ENCODE measurements at regions not wholly inside any gene's neighbourhood (a gene's known extent, or its start where the extent isn't known, plus 50 kb on each side); places are given as distances from the start of the nearest gene placed in this dataset.
A peak's percentile ranks its signal among the peaks of the same experiment; 100 is the strongest.
"Not testable (repeated sequence)": the region's sequence is repeated elsewhere in the genome, so short reads cannot be mapped to it uniquely, and the experiment has no call there.

DNA sequence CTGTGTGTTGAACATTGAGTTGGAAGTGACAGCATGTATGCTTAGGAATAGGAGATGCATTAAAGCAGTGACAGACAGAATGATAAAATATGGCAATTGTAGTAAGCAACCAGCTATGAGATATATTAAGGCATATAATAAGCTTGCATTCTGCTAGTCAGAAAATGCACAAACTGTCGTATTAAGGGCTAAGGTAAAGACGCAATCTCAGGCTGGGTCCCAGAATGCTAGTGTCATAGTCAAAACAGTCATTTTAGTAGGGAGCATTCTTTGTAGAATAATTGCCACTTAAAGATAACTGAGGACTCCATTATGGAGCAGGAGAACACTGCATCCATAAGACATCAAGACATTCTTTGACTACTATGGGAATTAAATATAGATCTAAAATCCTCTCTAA is 1369.7 kb upstream of the C9orf72 start:
- Mint-ChIP-seq H3K27ac (no peak overlapping the region), H3K4me3 (no peak overlapping the region), H3K27me3 (no peaks in the 10 kb centered on the region), H3K4me1 (no peaks in the 10 kb centered on the region), H3K9me3 (peaks cover 0 to 7% of the 10 kb centered on the region in 2 donors)
- DNase-seq = no peak
- ATAC-seq = no peak

- Mint-ChIP-seq H3K4me3 (no peak overlapping the region), H3K27me3 (no peaks in the 10 kb centered on the region), H3K4me1 (no peaks in the 10 kb centered on the region), H3K27ac (no peak overlapping the region), H3K9me3 (peaks cover 15 to 16% of the 10 kb centered on the region in 2 donors)
- DNase-seq (no peak), ATAC-seq (no peak)
Observed at GRCh38 chr9:28946648-28947047, 1373.4 kb upstream of the C9orf72 start.

DNA sequence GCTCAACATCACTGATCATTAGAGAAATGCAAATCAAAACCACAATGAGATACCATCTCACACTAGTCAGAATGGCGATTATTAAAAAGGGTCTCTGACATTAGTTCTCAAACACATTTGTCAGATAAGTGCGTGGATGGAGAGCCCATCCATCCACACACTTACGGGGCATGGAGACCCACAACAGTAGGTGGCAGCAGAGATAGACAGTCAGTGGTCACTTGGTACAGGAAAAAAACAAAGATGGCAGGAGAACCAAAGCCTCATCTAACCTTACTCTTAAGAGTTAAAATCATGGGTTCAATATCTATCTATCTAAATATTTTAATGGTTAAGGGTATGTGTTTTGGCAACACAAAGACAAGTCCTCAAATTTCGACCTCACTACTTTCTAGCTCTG is 1378.7 kb upstream of the C9orf72 start:
- DNase-seq (no peak), ATAC-seq (no peak)
- peaks cover 9 to 15% of the 10 kb centered on the region in 2 donors for H3K9me3 Mint-ChIP-seq
- no peaks in the 10 kb centered on the region for H3K27me3 Mint-ChIP-seq
- H3K27ac Mint-ChIP-seq = no peak overlapping the region
- no peaks in the 10 kb centered on the region for H3K4me1 Mint-ChIP-seq
- no peak overlapping the region for H3K4me3 Mint-ChIP-seq

- no peaks in the 10 kb centered on the region for H3K4me1 Mint-ChIP-seq
- ATAC-seq = no peak
Observed at GRCh38 chr9:28956116-28956880, 1383.0 kb upstream of the C9orf72 start.

GRCh38 chr9:28960602-28961001 is 1387.3 kb upstream of the C9orf72 start:
- ATAC-seq (no peak), DNase-seq (no peak)
- H3K27ac Mint-ChIP-seq = no peak overlapping the region
- no peaks in the 10 kb centered on the region for H3K4me1 Mint-ChIP-seq
- no peak overlapping the region for H3K4me3 Mint-ChIP-seq
- no peaks in the 10 kb centered on the region for H3K9me3 Mint-ChIP-seq
- H3K27me3 Mint-ChIP-seq = no peaks in the 10 kb centered on the region

More at GRCh38 chr9:28956116-28956880, 1383.0 kb upstream of the C9orf72 start:
- H3K27ac Mint-ChIP-seq = peak overlapping the region in 1 of 2 donors; percentile 24
- H3K9me3 Mint-ChIP-seq = no peaks in the 10 kb centered on the region
- no peak for DNase-seq
- H3K4me3 Mint-ChIP-seq = no peak overlapping the region
- H3K27me3 Mint-ChIP-seq = no peaks in the 10 kb centered on the region

DNA sequence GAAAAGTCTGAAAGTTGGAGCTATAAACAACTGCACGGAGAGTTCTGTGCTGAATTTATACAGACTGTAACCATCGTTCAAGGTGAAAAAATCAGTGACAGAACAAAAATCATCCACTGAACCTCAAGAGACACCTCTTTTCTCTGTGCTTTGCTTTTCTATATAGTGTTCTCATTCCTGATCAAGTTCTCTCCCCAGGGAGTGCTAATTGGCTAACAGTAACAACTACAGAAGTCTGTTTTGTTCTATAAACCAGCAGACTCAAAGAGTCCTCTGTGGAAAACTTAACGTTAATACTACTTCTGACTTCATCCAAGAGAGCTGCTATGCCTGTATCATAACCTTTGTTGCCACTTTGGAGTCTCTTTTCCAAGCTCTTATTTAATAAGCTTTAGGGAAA is 1388.3 kb upstream of the C9orf72 start:
- Mint-ChIP-seq H3K27ac (no peak overlapping the region), H3K4me3 (no peak overlapping the region), H3K9me3 (no peaks in the 10 kb centered on the region), H3K4me1 (no peaks in the 10 kb centered on the region), H3K27me3 (no peaks in the 10 kb centered on the region)
- DNase-seq = no peak
- no peak for ATAC-seq

DNA sequence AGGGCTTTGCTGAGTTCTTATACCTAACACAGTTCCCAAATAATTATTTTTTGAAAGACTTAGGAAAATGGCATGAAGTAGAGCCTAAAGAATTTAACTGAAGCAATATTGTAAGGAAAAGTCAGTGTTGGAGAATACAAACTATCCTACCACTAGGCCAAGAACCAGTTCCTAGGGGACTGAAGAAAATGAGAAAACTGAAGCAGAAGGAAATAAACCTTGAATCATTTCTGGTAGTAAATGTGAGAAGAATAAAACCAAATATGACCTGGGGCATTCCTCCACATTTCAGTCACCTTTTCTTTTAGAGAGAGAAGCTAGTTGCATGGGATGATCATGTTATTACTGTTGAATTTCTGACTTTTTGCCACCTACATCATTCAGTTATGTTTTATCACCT is 1393.9 kb upstream of the C9orf72 start:
- H3K9me3 Mint-ChIP-seq = peaks cover 12 to 13% of the 10 kb centered on the region in 2 donors
- H3K27me3 Mint-ChIP-seq = no peaks in the 10 kb centered on the region
- no peak overlapping the region for H3K4me3 Mint-ChIP-seq
- no peak for ATAC-seq
- no peak overlapping the region for H3K27ac Mint-ChIP-seq
- no peak for DNase-seq
- H3K4me1 Mint-ChIP-seq = no peaks in the 10 kb centered on the region

GRCh38 chr9:28970241-28970654 is 1397.0 kb upstream of the C9orf72 start:
- Mint-ChIP-seq H3K27me3 (no peaks in the 10 kb centered on the region), H3K27ac (no peak overlapping the region), H3K9me3 (peaks cover 19 to 21% of the 10 kb centered on the region in 2 donors), H3K4me1 (no peaks in the 10 kb centered on the region), H3K4me3 (no peak overlapping the region)
- DNase-seq (no peak), ATAC-seq (no peak)

DNA sequence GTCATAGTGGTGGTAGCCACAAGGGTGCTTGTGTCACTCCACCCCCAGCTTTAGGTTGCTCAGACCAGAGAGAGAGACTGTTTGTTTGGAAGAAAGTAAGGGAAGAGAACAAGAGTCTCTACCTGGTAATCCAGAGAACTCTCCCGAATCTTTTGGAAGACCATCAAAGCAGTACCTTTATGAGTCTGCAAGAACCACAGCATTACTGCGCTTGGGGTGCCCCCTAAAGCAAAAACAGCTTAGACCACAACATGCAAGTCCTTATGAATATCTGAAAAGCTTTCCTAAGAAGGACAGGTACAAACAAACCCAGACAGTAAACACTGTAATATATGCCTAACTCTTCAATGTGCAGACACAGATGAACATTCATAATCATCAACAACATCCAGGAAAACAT is 1398.6 kb upstream of the C9orf72 start:
- Mint-ChIP-seq H3K27me3 (no peaks in the 10 kb centered on the region), H3K4me1 (no peaks in the 10 kb centered on the region), H3K4me3 (no peak overlapping the region), H3K9me3 (peaks cover 19 to 21% of the 10 kb centered on the region in 2 donors), H3K27ac (no peak overlapping the region)
- DNase-seq = no peak
- ATAC-seq = no peak

DNA sequence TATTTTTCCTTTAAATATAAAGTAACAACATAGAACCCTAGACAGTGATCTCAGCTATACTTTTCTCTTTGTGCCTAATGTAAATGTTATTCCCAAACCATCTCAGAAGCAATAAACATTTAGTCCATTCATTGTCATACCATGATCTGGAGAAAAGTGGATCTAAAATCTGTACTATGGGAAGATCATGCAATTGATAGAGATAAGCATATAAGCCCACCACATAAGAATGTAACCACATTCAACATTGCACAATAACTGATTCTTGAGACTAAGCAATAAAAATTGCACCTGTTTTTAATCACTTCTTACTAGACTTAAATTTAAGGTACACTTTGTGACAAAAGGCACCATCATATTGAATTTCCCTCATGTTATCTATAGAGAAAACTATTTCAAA is 1403.0 kb upstream of the C9orf72 start:
- Mint-ChIP-seq H3K9me3 (peaks cover 14 to 20% of the 10 kb centered on the region in 2 donors), H3K27me3 (no peaks in the 10 kb centered on the region), H3K27ac (no peak overlapping the region), H3K4me1 (no peaks in the 10 kb centered on the region), H3K4me3 (no peak overlapping the region)
- ATAC-seq (no peak), DNase-seq (no peak)

- H3K9me3 Mint-ChIP-seq = peaks cover 14 to 20% of the 10 kb centered on the region in 2 donors
- ATAC-seq (no peak), DNase-seq (no peak)
- H3K27me3 Mint-ChIP-seq = no peaks in the 10 kb centered on the region
- H3K4me3 Mint-ChIP-seq = no peak overlapping the region
- H3K27ac Mint-ChIP-seq = no peak overlapping the region
- no peaks in the 10 kb centered on the region for H3K4me1 Mint-ChIP-seq
Observed at GRCh38 chr9:28976684-28977083, 1403.4 kb upstream of the C9orf72 start.

DNA sequence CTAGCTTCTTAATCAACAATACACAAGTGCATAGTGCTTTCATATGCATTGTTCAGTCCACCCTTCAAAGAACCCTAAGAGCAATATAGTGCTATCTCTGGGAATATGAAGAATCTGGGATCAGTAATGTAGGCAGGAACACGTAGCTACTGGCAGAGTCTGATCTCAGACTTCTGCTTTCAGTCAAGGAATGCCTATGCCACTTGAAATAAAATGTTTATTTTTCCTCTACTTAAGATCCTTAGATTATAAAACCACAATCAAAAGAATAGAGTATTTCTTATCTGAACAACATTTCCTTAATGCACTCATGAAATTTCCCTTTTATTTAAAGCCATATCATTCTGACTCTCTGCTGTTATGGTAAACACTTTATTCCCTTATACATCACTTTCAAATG is 1407.8 kb upstream of the C9orf72 start:
- Mint-ChIP-seq H3K4me3 (no peak overlapping the region), H3K9me3 (peaks cover 7 to 11% of the 10 kb centered on the region in 2 donors), H3K4me1 (no peaks in the 10 kb centered on the region), H3K27ac (no peak overlapping the region), H3K27me3 (no peaks in the 10 kb centered on the region)
- no peak for DNase-seq
- no peak for ATAC-seq

- DNase-seq (no peak), ATAC-seq (no peak)
- H3K27me3 Mint-ChIP-seq = no peaks in the 10 kb centered on the region
- peaks cover 7 to 11% of the 10 kb centered on the region in 2 donors for H3K9me3 Mint-ChIP-seq
- no peak overlapping the region for H3K27ac Mint-ChIP-seq
- no peaks in the 10 kb centered on the region for H3K4me1 Mint-ChIP-seq
- no peak overlapping the region for H3K4me3 Mint-ChIP-seq
Observed at GRCh38 chr9:28981711-28982110, 1408.4 kb upstream of the C9orf72 start.

DNA sequence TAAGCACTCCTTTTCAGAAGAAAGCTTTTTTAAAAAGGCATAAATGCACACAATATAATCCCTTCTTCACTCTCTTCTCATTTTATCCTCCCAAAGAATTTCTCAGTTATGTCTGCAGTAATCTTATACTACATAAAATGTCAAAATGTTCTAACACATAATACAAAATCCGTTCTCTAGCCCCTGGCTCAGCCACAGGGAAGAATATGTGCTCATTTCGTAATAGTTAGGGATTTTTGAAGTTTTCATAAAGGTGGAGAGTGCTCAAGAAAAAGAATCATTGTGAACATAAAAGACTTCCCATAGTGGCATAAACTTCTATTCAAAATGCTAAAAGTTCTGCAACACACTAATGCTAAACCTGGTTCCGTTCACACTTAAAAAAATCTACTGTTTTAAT is 1410.7 kb upstream of the C9orf72 start:
- DNase-seq (no peak), ATAC-seq (no peak)
- Mint-ChIP-seq H3K9me3 (peaks cover 7 to 11% of the 10 kb centered on the region in 2 donors), H3K27ac (no peak overlapping the region), H3K4me1 (no peaks in the 10 kb centered on the region), H3K27me3 (no peaks in the 10 kb centered on the region), H3K4me3 (no peak overlapping the region)

- DNase-seq, H3K9me3 Mint-ChIP-seq, H3K4me3 Mint-ChIP-seq, H3K4me1 Mint-ChIP-seq, ATAC-seq, H3K27ac Mint-ChIP-seq, H3K27me3 Mint-ChIP-seq: not testable (repeated sequence)
Observed at GRCh38 chr9:28990009-28990408, 1416.7 kb upstream of the C9orf72 start.

GRCh38 chr9:28999057-28999456 is 1425.8 kb upstream of the C9orf72 start:
- no peak overlapping the region for H3K27ac Mint-ChIP-seq
- no peak for ATAC-seq
- DNase-seq = no peak
- H3K4me3 Mint-ChIP-seq = no peak overlapping the region
- H3K27me3 Mint-ChIP-seq = no peaks in the 10 kb centered on the region
- H3K4me1 Mint-ChIP-seq = no peaks in the 10 kb centered on the region
- peaks cover 0 to 7% of the 10 kb centered on the region in 2 donors for H3K9me3 Mint-ChIP-seq

GRCh38 chr9:28999806-29000205 is 1426.5 kb upstream of the C9orf72 start:
- Mint-ChIP-seq H3K4me3 (no peak overlapping the region), H3K27ac (no peak overlapping the region), H3K4me1 (no peaks in the 10 kb centered on the region), H3K27me3 (no peaks in the 10 kb centered on the region), H3K9me3 (peaks cover 0 to 7% of the 10 kb centered on the region in 2 donors)
- no peak for ATAC-seq
- no peak for DNase-seq

All from stimulated activated naive CD8-positive, alpha-beta T cell treated with anti-CD3 and anti-CD28 coated beads, Interleukin-15, amount 100 ng/mL, for 72 hours (primary cell).